ENCODE measurements at regions not wholly inside any gene's neighbourhood (a gene's known extent, or its start where the extent isn't known, plus 50 kb on each side); places are given as distances from the start of the nearest gene placed in this dataset.

DNA sequence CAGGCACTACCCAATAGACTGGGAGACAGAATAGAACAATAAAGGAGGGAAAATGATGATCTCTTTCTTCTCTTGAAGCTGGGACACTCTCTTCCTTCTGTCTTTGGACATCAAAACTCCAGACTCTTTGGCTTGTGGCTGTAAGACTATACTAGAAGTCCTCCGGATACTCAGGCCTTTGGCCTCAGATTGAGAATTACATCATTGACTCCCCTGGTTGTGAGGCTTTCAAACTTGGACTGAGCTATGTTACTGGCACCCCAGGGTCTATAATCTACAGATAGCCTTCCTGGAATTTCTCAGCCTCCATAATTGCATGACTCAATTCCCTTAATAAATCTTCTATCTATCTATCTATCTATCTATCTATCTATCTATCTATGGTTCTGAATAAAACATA, 294.2 kb upstream of the CT83 start:
- no peak for TF ChIP-seq EZH2 (IDR thresholded peaks at IDR 0.05; ENCODE audit: low read depth)
- TF ChIP-seq, protein P1, sequence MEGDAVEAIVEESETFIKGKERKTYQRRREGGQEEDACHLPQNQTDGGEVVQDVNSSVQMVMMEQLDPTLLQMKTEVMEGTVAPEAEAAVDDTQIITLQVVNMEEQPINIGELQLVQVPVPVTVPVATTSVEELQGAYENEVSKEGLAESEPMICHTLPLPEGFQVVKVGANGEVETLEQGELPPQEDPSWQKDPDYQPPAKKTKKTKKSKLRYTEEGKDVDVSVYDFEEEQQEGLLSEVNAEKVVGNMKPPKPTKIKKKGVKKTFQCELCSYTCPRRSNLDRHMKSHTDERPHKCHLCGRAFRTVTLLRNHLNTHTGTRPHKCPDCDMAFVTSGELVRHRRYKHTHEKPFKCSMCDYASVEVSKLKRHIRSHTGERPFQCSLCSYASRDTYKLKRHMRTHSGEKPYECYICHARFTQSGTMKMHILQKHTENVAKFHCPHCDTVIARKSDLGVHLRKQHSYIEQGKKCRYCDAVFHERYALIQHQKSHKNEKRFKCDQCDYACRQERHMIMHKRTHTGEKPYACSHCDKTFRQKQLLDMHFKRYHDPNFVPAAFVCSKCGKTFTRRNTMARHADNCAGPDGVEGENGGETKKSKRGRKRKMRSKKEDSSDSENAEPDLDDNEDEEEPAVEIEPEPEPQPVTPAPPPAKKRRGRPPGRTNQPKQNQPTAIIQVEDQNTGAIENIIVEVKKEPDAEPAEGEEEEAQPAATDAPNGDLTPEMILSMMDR (conservative IDR thresholded peaks at IDR 0.05), result no peak
